Liver (tissue), 3 donors: ENCODE measurements at regions not wholly inside any gene's neighbourhood (a gene's known extent, or its start where the extent isn't known, plus 50 kb on each side); places are given as distances from the start of the nearest gene placed in this dataset.

Experiments used
- EGR1 ChIP-seq, 2 donors: IDR thresholded peaks; 2 replicates each; pipeline ENCODE4 v1.6.1; 2016 to 2018; ENCODE audit warnings: antibody characterized with exemption in 2 of 2, low read depth in 2 of 2
- GABPA ChIP-seq, 2 donors: IDR thresholded peaks in 1 of 2; conservative IDR thresholded peaks in 1 of 2; 2 replicates each; pipeline ENCODE4 v1.6.1; 2016; ENCODE audit warnings: antibody characterized with exemption in 2 of 2, mild to moderate bottlenecking in 1 of 2, moderate library complexity in 1 of 2
- HNF4G ChIP-seq: IDR thresholded peaks from 2 replicates; pipeline ENCODE4 v1.6.1; 2016; ENCODE audit warnings: antibody characterized with exemption
- JUND ChIP-seq, 2 donors: IDR thresholded peaks; 2 replicates each; pipeline ENCODE4 v1.6.1; 2016; ENCODE audit warnings: antibody characterized with exemption in 2 of 2
- NR2F2 ChIP-seq: IDR thresholded peaks from 2 replicates; pipeline ENCODE4 v1.6.1; 2016; ENCODE audit warnings: antibody characterized with exemption
- RAD21 ChIP-seq, 2 donors: IDR thresholded peaks; 2 replicates each; pipeline ENCODE4 v1.6.1; 2016; ENCODE audit warnings: antibody characterized with exemption in 2 of 2, mild to moderate bottlenecking in 2 of 2
- TAF1 ChIP-seq: conservative IDR thresholded peaks from 2 replicates; pipeline ENCODE4 v1.6.1; 2016; ENCODE audit warnings: antibody characterized with exemption, mild to moderate bottlenecking
- YY1 ChIP-seq: IDR thresholded peaks from 2 replicates; pipeline ENCODE4 v1.6.1; 2016; ENCODE audit warnings: antibody characterized with exemption, mild to moderate bottlenecking
- TF ChIP-seq, protein P1 (sequence below): fragments of 150-350 bp; IDR thresholded peaks from 2 replicates; pipeline ENCODE4 v1.5.1; 2017; ENCODE audit warnings: improper control_type of control experiment, low read depth, low read length; ENCODE audit not compliant: missing input control
- TF ChIP-seq, protein P2 (sequence below): IDR thresholded peaks from 2 replicates; pipeline ENCODE4 v1.6.1; 2016; ENCODE audit warnings: antibody characterized with exemption
- TF ChIP-seq, protein P3 (sequence below): IDR thresholded peaks from 2 replicates; pipeline ENCODE4 v1.6.1; 2016; ENCODE audit warnings: antibody characterized with exemption
- TF ChIP-seq, protein P4 (sequence below): IDR thresholded peaks from 2 replicates; pipeline ENCODE4 v1.6.1; 2016; ENCODE audit warnings: antibody characterized with exemption, mild to moderate bottlenecking
- donor health status: healthy.
- donor health status: healthy.

DNA sequence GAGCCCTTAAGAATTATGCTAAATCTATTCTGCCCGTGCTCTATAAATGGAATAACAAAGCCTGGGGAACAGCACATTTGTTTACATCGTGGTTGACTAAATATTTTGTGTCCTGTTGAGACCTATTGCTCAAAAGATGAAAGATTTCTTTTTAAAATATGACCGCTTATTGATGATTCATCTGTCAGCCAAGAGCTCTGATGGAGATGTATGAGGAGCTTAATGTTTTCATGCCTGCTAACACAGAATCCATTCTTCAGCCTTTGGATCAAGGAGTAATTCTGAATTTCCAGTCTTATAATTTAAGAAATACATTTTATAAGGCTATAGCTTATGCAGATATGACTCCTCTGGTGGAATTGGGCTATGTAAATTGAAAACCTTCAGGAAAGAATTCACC lies 271.3 kb upstream of the FAT4 start:
- TF ChIP-seq, protein P1, sequence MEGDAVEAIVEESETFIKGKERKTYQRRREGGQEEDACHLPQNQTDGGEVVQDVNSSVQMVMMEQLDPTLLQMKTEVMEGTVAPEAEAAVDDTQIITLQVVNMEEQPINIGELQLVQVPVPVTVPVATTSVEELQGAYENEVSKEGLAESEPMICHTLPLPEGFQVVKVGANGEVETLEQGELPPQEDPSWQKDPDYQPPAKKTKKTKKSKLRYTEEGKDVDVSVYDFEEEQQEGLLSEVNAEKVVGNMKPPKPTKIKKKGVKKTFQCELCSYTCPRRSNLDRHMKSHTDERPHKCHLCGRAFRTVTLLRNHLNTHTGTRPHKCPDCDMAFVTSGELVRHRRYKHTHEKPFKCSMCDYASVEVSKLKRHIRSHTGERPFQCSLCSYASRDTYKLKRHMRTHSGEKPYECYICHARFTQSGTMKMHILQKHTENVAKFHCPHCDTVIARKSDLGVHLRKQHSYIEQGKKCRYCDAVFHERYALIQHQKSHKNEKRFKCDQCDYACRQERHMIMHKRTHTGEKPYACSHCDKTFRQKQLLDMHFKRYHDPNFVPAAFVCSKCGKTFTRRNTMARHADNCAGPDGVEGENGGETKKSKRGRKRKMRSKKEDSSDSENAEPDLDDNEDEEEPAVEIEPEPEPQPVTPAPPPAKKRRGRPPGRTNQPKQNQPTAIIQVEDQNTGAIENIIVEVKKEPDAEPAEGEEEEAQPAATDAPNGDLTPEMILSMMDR, result no peak
- TF ChIP-seq RAD21 (IDR thresholded peaks at IDR 0.05), result no peak
- TF ChIP-seq, protein P2, sequence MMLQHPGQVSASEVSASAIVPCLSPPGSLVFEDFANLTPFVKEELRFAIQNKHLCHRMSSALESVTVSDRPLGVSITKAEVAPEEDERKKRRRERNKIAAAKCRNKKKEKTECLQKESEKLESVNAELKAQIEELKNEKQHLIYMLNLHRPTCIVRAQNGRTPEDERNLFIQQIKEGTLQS, result no peak
- no peak for TF ChIP-seq NR2F2
- no peak for TF ChIP-seq GABPA (IDR thresholded peaks at IDR 0.05 in 1 of 2, conservative IDR thresholded peaks at IDR 0.05 in 1 of 2)
- no peak for TF ChIP-seq EGR1 (IDR thresholded peaks at IDR 0.05; ENCODE audit: low read depth in 2 of 2)
- no peak for TF ChIP-seq TAF1
- TF ChIP-seq, protein P3, sequence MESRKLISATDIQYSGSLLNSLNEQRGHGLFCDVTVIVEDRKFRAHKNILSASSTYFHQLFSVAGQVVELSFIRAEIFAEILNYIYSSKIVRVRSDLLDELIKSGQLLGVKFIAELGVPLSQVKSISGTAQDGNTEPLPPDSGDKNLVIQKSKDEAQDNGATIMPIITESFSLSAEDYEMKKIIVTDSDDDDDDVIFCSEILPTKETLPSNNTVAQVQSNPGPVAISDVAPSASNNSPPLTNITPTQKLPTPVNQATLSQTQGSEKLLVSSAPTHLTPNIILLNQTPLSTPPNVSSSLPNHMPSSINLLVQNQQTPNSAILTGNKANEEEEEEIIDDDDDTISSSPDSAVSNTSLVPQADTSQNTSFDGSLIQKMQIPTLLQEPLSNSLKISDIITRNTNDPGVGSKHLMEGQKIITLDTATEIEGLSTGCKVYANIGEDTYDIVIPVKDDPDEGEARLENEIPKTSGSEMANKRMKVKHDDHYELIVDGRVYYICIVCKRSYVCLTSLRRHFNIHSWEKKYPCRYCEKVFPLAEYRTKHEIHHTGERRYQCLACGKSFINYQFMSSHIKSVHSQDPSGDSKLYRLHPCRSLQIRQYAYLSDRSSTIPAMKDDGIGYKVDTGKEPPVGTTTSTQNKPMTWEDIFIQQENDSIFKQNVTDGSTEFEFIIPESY, result no peak
- TF ChIP-seq JUND (IDR thresholded peaks at IDR 0.05), result no peak
- TF ChIP-seq, protein P4, sequence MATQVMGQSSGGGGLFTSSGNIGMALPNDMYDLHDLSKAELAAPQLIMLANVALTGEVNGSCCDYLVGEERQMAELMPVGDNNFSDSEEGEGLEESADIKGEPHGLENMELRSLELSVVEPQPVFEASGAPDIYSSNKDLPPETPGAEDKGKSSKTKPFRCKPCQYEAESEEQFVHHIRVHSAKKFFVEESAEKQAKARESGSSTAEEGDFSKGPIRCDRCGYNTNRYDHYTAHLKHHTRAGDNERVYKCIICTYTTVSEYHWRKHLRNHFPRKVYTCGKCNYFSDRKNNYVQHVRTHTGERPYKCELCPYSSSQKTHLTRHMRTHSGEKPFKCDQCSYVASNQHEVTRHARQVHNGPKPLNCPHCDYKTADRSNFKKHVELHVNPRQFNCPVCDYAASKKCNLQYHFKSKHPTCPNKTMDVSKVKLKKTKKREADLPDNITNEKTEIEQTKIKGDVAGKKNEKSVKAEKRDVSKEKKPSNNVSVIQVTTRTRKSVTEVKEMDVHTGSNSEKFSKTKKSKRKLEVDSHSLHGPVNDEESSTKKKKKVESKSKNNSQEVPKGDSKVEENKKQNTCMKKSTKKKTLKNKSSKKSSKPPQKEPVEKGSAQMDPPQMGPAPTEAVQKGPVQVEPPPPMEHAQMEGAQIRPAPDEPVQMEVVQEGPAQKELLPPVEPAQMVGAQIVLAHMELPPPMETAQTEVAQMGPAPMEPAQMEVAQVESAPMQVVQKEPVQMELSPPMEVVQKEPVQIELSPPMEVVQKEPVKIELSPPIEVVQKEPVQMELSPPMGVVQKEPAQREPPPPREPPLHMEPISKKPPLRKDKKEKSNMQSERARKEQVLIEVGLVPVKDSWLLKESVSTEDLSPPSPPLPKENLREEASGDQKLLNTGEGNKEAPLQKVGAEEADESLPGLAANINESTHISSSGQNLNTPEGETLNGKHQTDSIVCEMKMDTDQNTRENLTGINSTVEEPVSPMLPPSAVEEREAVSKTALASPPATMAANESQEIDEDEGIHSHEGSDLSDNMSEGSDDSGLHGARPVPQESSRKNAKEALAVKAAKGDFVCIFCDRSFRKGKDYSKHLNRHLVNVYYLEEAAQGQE, result no peak
- no peak for TF ChIP-seq YY1
- no peak for TF ChIP-seq HNF4G
